Amniotic stem cell (primary cell): ENCODE measurements at regions not wholly inside any gene's neighbourhood (a gene's known extent, or its start where the extent isn't known, plus 50 kb on each side); places are given as distances from the start of the nearest gene placed in this dataset.
"Not testable (repeated sequence)": the region's sequence is repeated elsewhere in the genome, so short reads cannot be mapped to it uniquely, and the experiment has no call there.

Experiments used
- DNase-seq: peaks from one replicate; lab custom pipeline; 2025; lab: John Stamatoyannopoulos, UW

- DNase-seq: no peak
Observed at GRCh38 chr4:107468812-107469211, 251.2 kb downstream of the PAPSS1 start.

DNA sequence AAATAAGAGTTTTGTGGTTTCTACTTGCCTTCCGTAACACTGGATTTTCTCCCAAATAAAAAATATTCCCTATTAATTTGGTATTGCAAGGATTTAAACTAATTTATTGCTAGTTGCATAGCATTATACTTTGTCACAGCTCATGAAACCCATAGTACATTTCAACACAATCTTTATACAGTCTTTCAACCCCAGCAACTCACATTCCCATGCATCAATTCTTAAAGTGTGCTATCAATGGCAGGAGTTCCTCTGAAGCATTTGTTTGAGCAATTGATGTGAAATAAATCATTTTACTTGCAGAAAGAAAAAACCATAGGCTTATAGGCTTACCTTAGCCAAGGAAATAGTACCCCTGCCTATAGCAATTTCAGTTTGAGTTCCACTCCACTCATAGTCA is 251.9 kb downstream of the PAPSS1 start:
- no peak for DNase-seq

GRCh38 chr4:107467461-107467860 is 252.6 kb downstream of the PAPSS1 start:
- DNase-seq: no peak

DNA sequence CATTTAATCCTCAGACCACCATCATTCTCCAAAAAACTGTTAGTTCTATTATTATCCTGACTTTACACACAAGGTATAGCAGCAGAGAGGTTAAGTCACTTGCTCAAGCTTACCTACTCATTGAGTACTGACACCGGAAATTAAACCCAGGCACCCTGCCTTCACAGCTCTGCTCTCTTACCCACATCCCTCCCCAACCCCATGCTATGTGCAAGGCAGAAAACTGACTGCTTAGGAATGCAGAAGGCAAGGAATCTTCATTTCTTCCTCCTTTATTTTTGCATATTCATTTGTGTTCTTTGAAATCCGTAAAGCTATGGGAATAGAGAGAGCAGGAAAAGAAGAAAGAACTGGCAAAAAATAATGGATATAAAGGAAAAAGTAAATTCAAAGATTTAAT is 261.8 kb downstream of the PAPSS1 start:
- DNase-seq: no peak

GRCh38 chr4:107453987-107454386 is 266.0 kb downstream of the PAPSS1 start:
- DNase-seq: no peak

- no peak for DNase-seq
Observed at GRCh38 chr4:107452717-107453630, 267.1 kb downstream of the PAPSS1 start.

- DNase-seq: no peak
Observed at GRCh38 chr4:107449611-107450369, 270.2 kb downstream of the PAPSS1 start.

- no peak for DNase-seq
Observed at GRCh38 chr4:107442538-107443111, 277.4 kb downstream of the PAPSS1 start.

GRCh38 chr4:107439401-107439800 is 280.6 kb downstream of the PAPSS1 start:
- no peak for DNase-seq

DNA sequence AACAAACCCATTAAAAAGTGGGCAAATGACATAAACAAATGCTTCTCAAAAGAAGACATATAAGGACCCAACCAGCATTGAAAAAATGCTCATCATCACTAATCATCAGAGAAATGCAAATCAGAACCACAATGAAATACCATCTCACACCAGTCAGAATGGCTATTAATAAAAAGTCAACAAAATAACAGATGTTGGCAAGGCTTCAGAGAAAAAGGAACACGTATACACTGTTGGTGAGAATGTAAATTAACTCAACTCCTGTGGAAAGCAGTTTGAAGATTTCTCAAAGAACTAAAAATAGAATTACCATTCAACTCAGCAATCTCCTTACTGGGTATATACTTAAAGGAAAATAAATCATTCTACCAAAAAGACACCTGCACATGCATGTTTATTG is 283.6 kb downstream of the PAPSS1 start:
- not testable (repeated sequence) for DNase-seq

DNA sequence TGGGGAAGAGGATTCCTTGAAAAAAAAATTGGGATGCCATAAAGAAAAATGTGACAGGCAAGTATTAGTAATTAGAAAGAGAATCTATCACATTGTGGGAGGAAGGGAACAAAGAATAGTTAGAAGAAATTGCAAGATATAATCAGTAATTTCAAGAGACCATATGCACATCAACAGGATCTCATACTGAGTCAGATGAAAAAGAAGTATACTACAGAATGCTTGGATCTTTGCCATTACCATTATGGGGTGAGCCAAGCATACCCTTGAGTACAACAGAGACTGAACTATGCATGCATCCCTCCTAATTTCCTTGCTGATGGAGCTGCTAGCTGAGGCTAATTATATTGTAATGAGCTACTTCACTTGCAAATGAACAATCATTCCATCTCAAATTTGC is 287.6 kb downstream of the PAPSS1 start:
- DNase-seq: no peak

GRCh38 chr4:107423677-107424405 is 296.2 kb downstream of the PAPSS1 start:
- no peak for DNase-seq

GRCh38 chr4:107419536-107419935 is 300.5 kb downstream of the PAPSS1 start:
- DNase-seq: not testable (repeated sequence)

DNA sequence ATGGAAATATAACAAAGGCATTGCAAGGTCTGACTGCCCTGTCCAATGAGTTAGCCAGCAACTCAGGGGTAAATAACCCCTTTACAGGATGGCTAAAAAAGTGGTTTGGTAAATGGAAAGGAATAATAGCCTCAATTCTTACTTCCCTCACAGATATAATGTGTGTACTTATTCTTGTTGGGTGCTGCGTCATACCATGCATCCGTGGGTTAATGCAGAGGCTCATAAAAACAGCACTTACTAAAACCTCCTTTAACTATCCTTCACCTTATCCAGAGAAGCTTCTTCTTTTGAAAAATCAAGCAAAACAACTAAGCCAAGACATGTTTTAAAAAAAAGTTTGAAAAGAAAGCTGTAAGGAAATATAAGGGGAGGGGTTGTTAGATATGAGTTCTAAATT is 301.0 kb downstream of the PAPSS1 start:
- DNase-seq: no peak

DNA sequence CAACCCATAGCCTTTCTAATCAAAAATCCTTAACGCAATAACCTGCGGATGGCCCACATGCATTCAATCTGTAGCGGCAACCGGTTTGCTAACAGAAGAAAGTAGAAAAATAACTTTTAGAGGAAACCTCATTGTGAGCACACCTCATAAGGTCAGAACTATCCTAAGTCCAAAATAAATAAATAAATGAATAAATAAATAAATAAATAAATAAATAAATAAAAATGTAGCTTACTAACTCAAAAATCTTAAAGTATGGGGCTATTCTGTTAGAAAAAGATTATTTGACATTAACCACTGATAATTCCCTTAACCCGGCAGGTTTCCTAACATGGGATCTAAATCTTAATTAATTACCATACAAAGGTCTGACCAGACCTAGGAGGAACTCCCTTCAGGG is 304.5 kb downstream of the PAPSS1 start:
- DNase-seq: not testable (repeated sequence)

- not testable (repeated sequence) for DNase-seq
Observed at GRCh38 chr4:107409872-107410271, 310.2 kb downstream of the PAPSS1 start.

- no peak for DNase-seq
Observed at GRCh38 chr4:107408968-107409367, 311.1 kb downstream of the PAPSS1 start.

GRCh38 chr4:107404591-107405300 is 315.3 kb downstream of the PAPSS1 start:
- DNase-seq: no peak

- no peak for DNase-seq
Observed at GRCh38 chr4:107402291-107402690, 317.7 kb downstream of the PAPSS1 start.

DNA sequence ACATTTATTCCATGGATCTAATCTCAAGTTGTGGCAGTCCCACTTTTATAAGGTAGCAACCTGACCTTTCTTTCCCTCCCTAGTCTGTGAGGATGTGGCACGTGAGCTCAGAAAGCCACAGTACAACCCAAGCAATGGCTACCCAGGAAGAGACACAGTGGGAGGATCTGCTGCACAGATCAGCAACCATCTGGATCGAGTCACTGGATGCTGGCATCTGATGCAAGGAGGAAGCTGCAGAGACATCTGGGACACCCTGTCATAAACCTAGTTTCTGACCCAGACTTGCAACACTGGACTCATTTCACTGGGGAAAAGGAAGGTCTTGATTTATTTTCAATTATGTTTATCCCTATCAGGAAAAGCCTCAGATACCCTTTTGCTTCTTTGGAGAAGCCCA is 327.1 kb downstream of the PAPSS1 start:
- DNase-seq: no peak

DNA sequence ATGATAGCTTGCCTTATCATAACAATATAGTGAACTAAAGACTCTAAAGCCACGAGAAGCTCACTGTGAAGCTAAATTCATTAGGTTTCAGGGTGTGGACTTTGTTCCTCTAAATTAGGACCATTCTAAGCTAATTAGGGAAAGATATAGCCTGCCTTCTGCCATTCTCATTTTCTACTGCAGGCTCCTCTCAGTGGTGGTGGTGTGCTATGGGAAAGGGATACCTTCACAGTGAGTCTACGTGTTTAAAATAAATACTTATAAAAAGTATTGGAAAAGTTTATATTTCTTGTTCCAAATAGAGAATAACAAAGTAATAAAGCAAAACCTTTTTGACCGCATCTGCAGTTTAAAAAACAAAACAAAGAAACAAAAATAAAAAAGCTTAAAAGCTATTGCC is 327.7 kb downstream of the PAPSS1 start:
- no peak for DNase-seq
